Occipital lobe (tissue), 1 donor: ENCODE measurements at regions not wholly inside any gene's neighbourhood (a gene's known extent, or its start where the extent isn't known, plus 50 kb on each side); places are given as distances from the start of the nearest gene placed in this dataset.
A peak's percentile ranks its signal among the peaks of the same experiment; 100 is the strongest.

ENCODE experiments used
- DNase-seq: peaks from one replicate; lab custom pipeline; 2025; lab: John Stamatoyannopoulos, UW

- no peak for DNase-seq
Observed at GRCh38 chr13:80630685-80631121, 289.8 kb upstream of the SPRY2 start.

- peak; percentile 6 for DNase-seq
Observed at GRCh38 chr13:80618781-80619180, 277.9 kb upstream of the SPRY2 start.

- no peak for DNase-seq
Observed at GRCh38 chr13:80612804-80613203, 271.9 kb upstream of the SPRY2 start.

- DNase-seq = no peak
Observed at GRCh38 chr13:80611310-80611709, 270.4 kb upstream of the SPRY2 start.

GRCh38 chr13:80605716-80606115, 264.8 kb upstream of the SPRY2 start:
- no peak for DNase-seq

- no peak for DNase-seq
Observed at GRCh38 chr13:80605011-80605410, 264.1 kb upstream of the SPRY2 start.

- DNase-seq = no peak
Observed at GRCh38 chr13:80604098-80604497, 263.2 kb upstream of the SPRY2 start.

- DNase-seq = no peak
Observed at GRCh38 chr13:80603351-80603750, 262.4 kb upstream of the SPRY2 start.

- no peak for DNase-seq
Observed at GRCh38 chr13:80599765-80600164, 258.8 kb upstream of the SPRY2 start.

- DNase-seq = no peak
Observed at GRCh38 chr13:80598189-80598588, 257.3 kb upstream of the SPRY2 start.

GRCh38 chr13:80591976-80592740, 251.2 kb upstream of the SPRY2 start:
- DNase-seq = no peak

- DNase-seq = no peak
Observed at GRCh38 chr13:80590551-80590950, 249.6 kb upstream of the SPRY2 start.

GRCh38 chr13:80586356-80586755, 245.4 kb upstream of the SPRY2 start:
- no peak for DNase-seq

GRCh38 chr13:80585531-80585930, 244.6 kb upstream of the SPRY2 start:
- DNase-seq = no peak

GRCh38 chr13:80584785-80585184, 243.9 kb upstream of the SPRY2 start:
- DNase-seq = no peak

- DNase-seq = no peak
Observed at GRCh38 chr13:80584306-80584705, 243.4 kb upstream of the SPRY2 start.

GRCh38 chr13:80577926-80578670, 237.2 kb upstream of the SPRY2 start:
- no peak for DNase-seq

- DNase-seq = no peak
Observed at GRCh38 chr13:80577285-80577684, 236.4 kb upstream of the SPRY2 start.

- DNase-seq = no peak
Observed at GRCh38 chr13:80574113-80574850, 233.4 kb upstream of the SPRY2 start.

- no peak for DNase-seq
Observed at GRCh38 chr13:80572923-80573316, 232.0 kb upstream of the SPRY2 start.

- DNase-seq = no peak
Observed at GRCh38 chr13:80572308-80572922, 231.5 kb upstream of the SPRY2 start.
